ENCODE measurements at regions not wholly inside any gene's neighbourhood (a gene's known extent, or its start where the extent isn't known, plus 50 kb on each side); places are given as distances from the start of the nearest gene placed in this dataset.

- Histone ChIP-seq H3K9me3 (replicated peaks; ENCODE audit: insufficient read depth, low read length) (no peaks in the 10 kb centered on the region), H2AFZ (ENCODE audit: low read length) (no peak overlapping the region), H3F3A (ENCODE audit: insufficient read depth, low read length) (no peaks in the 10 kb centered on the region), H3K4me3 (ENCODE audit: low read length) (no peak overlapping the region), H3K4me2 (ENCODE audit: low read depth, low read length) (no peak overlapping the region), H3K27ac (ENCODE audit: low read length) (no peak overlapping the region), H3K4me1 (ENCODE audit: low read length) (no peaks in the 10 kb centered on the region), H3K9ac (ENCODE audit: low read length) (no peak overlapping the region), H4K20me1 (ENCODE audit: insufficient read depth, low read length) (no peaks in the 10 kb centered on the region), H3K79me2 (ENCODE audit: low read length) (no peaks in the 10 kb centered on the region), H3K36me3 (replicated peaks; ENCODE audit: insufficient read depth, low read length) (no peaks in the 10 kb centered on the region), H3K27me3 (replicated peaks; ENCODE audit: insufficient read depth, low read length) (no peaks in the 10 kb centered on the region), H3K9me2 (replicated peaks; ENCODE audit: insufficient read depth, low read length) (no peaks in the 10 kb centered on the region)
- TF ChIP-seq EZH2 (optimal IDR thresholded peaks at IDR 0.05; ENCODE audit: low read depth, low read length): no peak
- TF ChIP-seq EZH2phosphoT487 (IDR thresholded peaks at IDR 0.05; ENCODE audit: low read length): no peak
- TF ChIP-seq CTCF (IDR thresholded peaks at IDR 0.05; ENCODE audit: low read length): no peak
- DNase-seq: no peak
Observed at GRCh38 chr2:126381091-126381490, 274.9 kb upstream of the GYPC start.

- H3K9me2 ChIP-seq (replicated peaks; ENCODE audit: insufficient read depth, low read length): no peaks in the 10 kb centered on the region
- no peak for DNase-seq
- no peaks in the 10 kb centered on the region for H4K20me1 ChIP-seq (ENCODE audit: insufficient read depth, low read length)
- no peaks in the 10 kb centered on the region for H3K36me3 ChIP-seq (replicated peaks; ENCODE audit: insufficient read depth, low read length)
- H3K9me3 ChIP-seq (replicated peaks; ENCODE audit: insufficient read depth, low read length): no peaks in the 10 kb centered on the region
- H3K79me2 ChIP-seq (ENCODE audit: low read length): no peaks in the 10 kb centered on the region
- no peaks in the 10 kb centered on the region for H3K27me3 ChIP-seq (replicated peaks; ENCODE audit: insufficient read depth, low read length)
- H3F3A ChIP-seq (ENCODE audit: insufficient read depth, low read length): no peaks in the 10 kb centered on the region
- H3K4me1 ChIP-seq (ENCODE audit: low read length): no peaks in the 10 kb centered on the region
- no peak overlapping the region for H3K27ac ChIP-seq (ENCODE audit: low read length)
- no peak overlapping the region for H3K4me3 ChIP-seq (ENCODE audit: low read length)
- no peak overlapping the region for H3K4me2 ChIP-seq (ENCODE audit: low read depth, low read length)
- H2AFZ ChIP-seq (ENCODE audit: low read length): no peak overlapping the region
- no peak for TF ChIP-seq CTCF (IDR thresholded peaks at IDR 0.05; ENCODE audit: low read length)
- no peak for TF ChIP-seq EZH2phosphoT487 (IDR thresholded peaks at IDR 0.05; ENCODE audit: low read length)
- no peak for TF ChIP-seq EZH2 (optimal IDR thresholded peaks at IDR 0.05; ENCODE audit: low read depth, low read length)
- no peak overlapping the region for H3K9ac ChIP-seq (ENCODE audit: low read length)
Observed at GRCh38 chr2:126382998-126383397, 273.0 kb upstream of the GYPC start.

- no peak overlapping the region for H3K4me3 ChIP-seq (ENCODE audit: low read length)
- H3K36me3 ChIP-seq (replicated peaks; ENCODE audit: insufficient read depth, low read length): no peaks in the 10 kb centered on the region
- H3K79me2 ChIP-seq (ENCODE audit: low read length): no peaks in the 10 kb centered on the region
- no peaks in the 10 kb centered on the region for H4K20me1 ChIP-seq (ENCODE audit: insufficient read depth, low read length)
- H3K9me3 ChIP-seq (replicated peaks; ENCODE audit: insufficient read depth, low read length): no peaks in the 10 kb centered on the region
- H3K9me2 ChIP-seq (replicated peaks; ENCODE audit: insufficient read depth, low read length): no peaks in the 10 kb centered on the region
- H3K4me1 ChIP-seq (ENCODE audit: low read length): no peaks in the 10 kb centered on the region
- H3F3A ChIP-seq (ENCODE audit: insufficient read depth, low read length): no peaks in the 10 kb centered on the region
- TF ChIP-seq CTCF (IDR thresholded peaks at IDR 0.05; ENCODE audit: low read length): no peak
- no peak overlapping the region for H3K4me2 ChIP-seq (ENCODE audit: low read depth, low read length)
- H3K9ac ChIP-seq (ENCODE audit: low read length): no peak overlapping the region
- DNase-seq: no peak
- no peaks in the 10 kb centered on the region for H3K27me3 ChIP-seq (replicated peaks; ENCODE audit: insufficient read depth, low read length)
- no peak overlapping the region for H2AFZ ChIP-seq (ENCODE audit: low read length)
- no peak overlapping the region for H3K27ac ChIP-seq (ENCODE audit: low read length)
Observed at GRCh38 chr2:126383800-126384199, 272.2 kb upstream of the GYPC start.

GRCh38 chr2:126385441-126385840, 270.5 kb upstream of the GYPC start:
- no peaks in the 10 kb centered on the region for H3F3A ChIP-seq (ENCODE audit: insufficient read depth, low read length)
- DNase-seq: no peak
- H3K36me3 ChIP-seq (replicated peaks; ENCODE audit: insufficient read depth, low read length): no peaks in the 10 kb centered on the region
- H3K27ac ChIP-seq (ENCODE audit: low read length): no peak overlapping the region
- no peaks in the 10 kb centered on the region for H3K9me2 ChIP-seq (replicated peaks; ENCODE audit: insufficient read depth, low read length)
- no peaks in the 10 kb centered on the region for H3K4me1 ChIP-seq (ENCODE audit: low read length)
- no peaks in the 10 kb centered on the region for H3K9me3 ChIP-seq (replicated peaks; ENCODE audit: insufficient read depth, low read length)
- no peak for TF ChIP-seq CTCF (IDR thresholded peaks at IDR 0.05; ENCODE audit: low read length)
- no peak overlapping the region for H3K4me3 ChIP-seq (ENCODE audit: low read length)
- H3K9ac ChIP-seq (ENCODE audit: low read length): no peak overlapping the region
- no peaks in the 10 kb centered on the region for H3K27me3 ChIP-seq (replicated peaks; ENCODE audit: insufficient read depth, low read length)
- H3K79me2 ChIP-seq (ENCODE audit: low read length): no peaks in the 10 kb centered on the region
- no peak overlapping the region for H3K4me2 ChIP-seq (ENCODE audit: low read depth, low read length)
- H2AFZ ChIP-seq (ENCODE audit: low read length): no peak overlapping the region
- H4K20me1 ChIP-seq (ENCODE audit: insufficient read depth, low read length): no peaks in the 10 kb centered on the region
